ENCODE measurements at regions not wholly inside any gene's neighbourhood (a gene's known extent, or its start where the extent isn't known, plus 50 kb on each side); places are given as distances from the start of the nearest gene placed in this dataset.

GRCh38 chr7:117836-118614 lies 74.3 kb upstream of the FAM20C start:
- ChIA-PET POLR2A (no interaction called here), CTCF (no interaction called here)
- H3K4me3 Mint-ChIP-seq = no peak overlapping the region
- no peak overlapping the region for H3K27ac Mint-ChIP-seq
- peak; percentile 2 for DNase-seq
- H3K4me1 Mint-ChIP-seq (ENCODE audit: low read depth) = no peaks in the 10 kb centered on the region
- no peak for ATAC-seq
- H3K36me3 Mint-ChIP-seq (ENCODE audit: low read depth) = no peaks in the 10 kb centered on the region
- H3K27me3 Mint-ChIP-seq (ENCODE audit: low read depth) = peaks cover 10% of the 10 kb centered on the region
- peaks cover 9% of the 10 kb centered on the region for H3K9me3 Mint-ChIP-seq (ENCODE audit: insufficient read depth)

GRCh38 chr7:118615-119391 lies 73.6 kb upstream of the FAM20C start:
- ChIA-PET POLR2A (no interaction called here), CTCF (no interaction called here)
- ATAC-seq (no peak), DNase-seq (peak; percentile 8)
- H3K27ac Mint-ChIP-seq = no peak overlapping the region
- no peaks in the 10 kb centered on the region for H3K36me3 Mint-ChIP-seq (ENCODE audit: low read depth)
- no peak overlapping the region for H3K4me3 Mint-ChIP-seq
- peaks cover 1% of the 10 kb centered on the region for H3K9me3 Mint-ChIP-seq (ENCODE audit: insufficient read depth)
- H3K4me1 Mint-ChIP-seq (ENCODE audit: low read depth) = no peaks in the 10 kb centered on the region
- peaks cover 4% of the 10 kb centered on the region for H3K27me3 Mint-ChIP-seq (ENCODE audit: low read depth)

GRCh38 chr7:119392-120163 lies 72.8 kb upstream of the FAM20C start:
- peak; percentile 19 for DNase-seq
- H3K36me3 Mint-ChIP-seq (ENCODE audit: low read depth) = no peaks in the 10 kb centered on the region
- POLR2A ChIA-PET = no interaction called here
- peaks cover 3% of the 10 kb centered on the region for H3K27me3 Mint-ChIP-seq (ENCODE audit: low read depth)
- no peak overlapping the region for H3K4me3 Mint-ChIP-seq
- no peak overlapping the region for H3K27ac Mint-ChIP-seq
- H3K4me1 Mint-ChIP-seq (ENCODE audit: low read depth) = no peaks in the 10 kb centered on the region
- ATAC-seq = no peak
- CTCF ChIA-PET = no interaction called here
- no peaks in the 10 kb centered on the region for H3K9me3 Mint-ChIP-seq (ENCODE audit: insufficient read depth)

DNA sequence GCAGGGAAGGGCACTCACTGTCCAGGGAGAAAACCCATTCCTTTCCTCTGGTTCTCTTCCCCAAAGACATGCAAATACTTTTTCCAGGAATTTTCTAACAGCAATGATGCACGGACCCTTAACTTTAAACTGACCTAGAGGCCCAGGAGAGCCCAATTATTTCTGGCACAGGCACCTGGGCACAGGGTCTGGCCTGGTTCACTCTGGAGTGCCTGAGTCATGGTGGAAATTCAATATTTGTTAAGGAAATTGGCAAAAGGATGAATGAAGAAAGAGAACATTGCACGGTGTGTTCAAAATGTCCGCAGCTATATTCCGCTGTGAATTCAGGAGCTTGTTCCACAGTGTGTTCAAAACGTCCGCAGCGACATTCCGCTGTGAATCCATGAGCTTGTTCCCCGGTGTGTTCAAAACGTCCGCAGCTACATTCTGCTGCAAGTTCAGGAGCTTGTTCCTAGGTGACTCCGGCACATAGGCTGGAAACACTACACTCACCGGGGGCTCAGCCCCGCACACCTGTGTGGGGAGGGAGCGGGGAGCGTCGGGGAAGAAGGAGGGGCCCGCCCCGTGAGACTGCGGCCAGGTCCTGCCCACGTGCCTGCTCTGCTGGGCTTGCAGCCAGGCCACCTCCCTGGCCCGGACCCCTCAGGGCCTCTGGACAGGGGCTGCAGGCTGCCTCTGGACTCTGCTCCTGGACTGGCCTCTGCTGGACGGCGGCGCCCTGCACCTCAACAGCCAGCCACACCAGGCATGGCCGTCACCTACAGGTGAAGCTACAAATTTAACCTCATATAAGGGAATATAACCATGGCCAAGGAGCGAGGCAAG lies 72.0 kb upstream of the FAM20C start:
- no peak overlapping the region for H3K27ac Mint-ChIP-seq
- peaks cover under 1% of the 10 kb centered on the region for H3K27me3 Mint-ChIP-seq (ENCODE audit: low read depth)
- no peak for DNase-seq
- no peaks in the 10 kb centered on the region for H3K9me3 Mint-ChIP-seq (ENCODE audit: insufficient read depth)
- ATAC-seq = no peak
- ChIA-PET POLR2A (no interaction called here), CTCF (no interaction called here)
- no peak overlapping the region for H3K4me3 Mint-ChIP-seq
- H3K4me1 Mint-ChIP-seq (ENCODE audit: low read depth) = no peaks in the 10 kb centered on the region
- no peaks in the 10 kb centered on the region for H3K36me3 Mint-ChIP-seq (ENCODE audit: low read depth)

DNA sequence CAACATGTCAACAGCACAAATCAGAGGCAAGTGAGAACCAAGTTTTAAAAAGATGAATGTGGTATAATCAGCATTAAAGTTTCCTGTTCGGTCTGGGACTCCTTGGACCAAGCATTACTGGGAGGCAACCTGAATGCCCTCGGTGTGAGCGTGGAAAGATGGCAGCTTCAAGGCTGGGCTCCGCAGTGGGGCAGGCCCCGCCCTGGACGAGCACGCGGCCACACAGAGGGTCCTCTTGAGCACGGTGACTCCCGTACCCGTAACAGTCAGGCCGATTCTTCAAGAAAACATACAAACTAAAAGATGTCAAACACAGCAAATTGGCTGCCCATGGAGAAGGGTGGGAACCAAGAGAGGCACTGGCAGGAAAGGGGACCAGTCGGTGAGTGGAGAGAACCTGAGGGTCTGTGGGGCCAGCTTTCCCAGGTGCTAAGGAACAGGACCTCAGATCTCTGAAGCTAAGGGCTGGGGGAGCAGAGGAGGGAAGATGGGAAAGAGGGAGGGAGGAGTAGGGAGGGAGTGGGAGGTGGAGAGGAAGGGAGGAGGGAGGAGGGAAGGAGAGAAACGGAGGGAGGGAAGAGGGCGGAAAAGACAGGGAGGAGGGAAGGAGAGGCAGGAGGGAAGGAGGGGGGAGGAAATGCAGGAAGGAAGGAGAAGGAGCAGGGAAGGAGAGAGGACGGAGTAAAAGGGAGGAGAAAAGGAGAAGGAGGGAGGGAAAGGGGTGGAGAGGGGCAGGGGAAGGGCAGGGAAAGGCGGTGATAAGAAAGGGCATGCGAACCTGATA lies 71.2 kb upstream of the FAM20C start:
- POLR2A ChIA-PET = no interaction called here
- Mint-ChIP-seq H3K4me1 (ENCODE audit: low read depth) (no peaks in the 10 kb centered on the region), H3K36me3 (ENCODE audit: low read depth) (no peaks in the 10 kb centered on the region), H3K9me3 (ENCODE audit: insufficient read depth) (no peaks in the 10 kb centered on the region), H3K27ac (no peak overlapping the region), H3K4me3 (no peak overlapping the region), H3K27me3 (ENCODE audit: low read depth) (no peaks in the 10 kb centered on the region)
- ATAC-seq (no peak), DNase-seq (peak; percentile 4)
- CTCF ChIA-PET = no interaction called here

DNA sequence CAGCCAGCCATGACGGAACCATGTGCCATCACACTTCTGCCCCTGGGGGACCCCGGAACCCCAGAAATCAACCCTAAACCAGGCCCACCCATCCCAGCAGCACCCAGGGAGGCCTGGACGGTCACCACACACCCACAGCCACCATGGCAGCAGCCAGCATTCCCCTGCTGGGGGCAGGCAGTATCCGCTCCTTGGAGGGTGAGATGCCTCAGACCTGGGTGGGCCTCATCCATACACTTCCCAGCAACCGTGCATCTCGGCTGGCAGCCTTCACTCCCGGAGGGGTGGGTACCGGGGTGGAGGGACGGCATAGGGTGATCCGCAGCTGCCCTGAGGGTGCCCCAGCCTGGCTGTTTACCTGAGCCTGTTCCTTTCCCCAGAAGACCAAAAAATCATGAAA lies 69.1 kb upstream of the FAM20C start:
- no peak for ATAC-seq
- peak; percentile 5 for DNase-seq
- Mint-ChIP-seq H3K27ac (no peak overlapping the region), H3K36me3 (ENCODE audit: low read depth) (no peaks in the 10 kb centered on the region), H3K27me3 (ENCODE audit: low read depth) (no peaks in the 10 kb centered on the region), H3K9me3 (ENCODE audit: insufficient read depth) (no peaks in the 10 kb centered on the region), H3K4me3 (no peak overlapping the region), H3K4me1 (ENCODE audit: low read depth) (no peaks in the 10 kb centered on the region)
- ChIA-PET POLR2A (no interaction called here), CTCF (no interaction called here)

DNA sequence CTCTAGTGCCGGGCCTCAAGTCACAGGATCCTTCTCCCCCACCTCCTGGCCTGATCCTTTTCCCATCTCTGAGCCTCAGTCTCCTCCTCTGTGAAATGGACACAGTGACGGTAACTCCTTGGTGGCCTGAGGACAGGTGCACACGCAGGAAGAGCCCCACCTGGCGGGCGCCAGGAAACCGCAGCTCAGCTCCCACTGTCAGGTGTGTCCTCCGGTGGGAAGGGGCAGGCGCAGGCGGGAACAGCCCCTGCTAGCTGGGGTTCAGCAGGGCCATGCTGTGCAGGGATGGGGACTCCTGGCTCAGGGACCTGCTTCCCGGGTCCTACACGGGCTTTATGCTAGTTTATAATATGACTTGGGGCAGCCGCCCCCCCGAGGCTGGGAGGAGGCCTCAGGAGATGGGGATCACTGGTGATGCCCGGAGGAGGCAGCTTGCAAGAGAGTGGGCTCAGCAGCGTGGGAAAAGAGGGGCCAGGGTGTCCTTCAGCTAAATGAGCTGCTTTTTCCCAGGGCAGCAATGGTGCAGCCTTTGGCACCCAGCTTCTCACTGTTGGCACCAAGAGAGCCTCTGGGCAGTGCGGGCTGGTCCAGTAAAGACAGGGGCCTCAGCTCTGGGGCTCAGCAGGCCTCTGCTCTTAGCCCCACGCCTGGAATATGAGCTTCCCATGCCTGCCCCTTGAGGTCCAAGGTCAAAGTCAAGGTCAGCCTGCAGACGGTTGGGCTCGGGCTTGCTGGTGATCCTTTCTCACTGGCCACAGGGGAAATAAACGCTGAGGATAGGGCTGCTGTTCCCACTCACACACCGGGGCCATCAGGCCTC lies 68.0 kb upstream of the FAM20C start:
- H3K36me3 Mint-ChIP-seq (ENCODE audit: low read depth) = no peaks in the 10 kb centered on the region
- no peak overlapping the region for H3K27ac Mint-ChIP-seq
- no peaks in the 10 kb centered on the region for H3K9me3 Mint-ChIP-seq (ENCODE audit: insufficient read depth)
- ChIA-PET CTCF (no interaction called here), POLR2A (no interaction called here)
- DNase-seq (peak; percentile 13), ATAC-seq (no peak)
- no peaks in the 10 kb centered on the region for H3K27me3 Mint-ChIP-seq (ENCODE audit: low read depth)
- no peak overlapping the region for H3K4me3 Mint-ChIP-seq
- H3K4me1 Mint-ChIP-seq (ENCODE audit: low read depth) = no peaks in the 10 kb centered on the region

DNA sequence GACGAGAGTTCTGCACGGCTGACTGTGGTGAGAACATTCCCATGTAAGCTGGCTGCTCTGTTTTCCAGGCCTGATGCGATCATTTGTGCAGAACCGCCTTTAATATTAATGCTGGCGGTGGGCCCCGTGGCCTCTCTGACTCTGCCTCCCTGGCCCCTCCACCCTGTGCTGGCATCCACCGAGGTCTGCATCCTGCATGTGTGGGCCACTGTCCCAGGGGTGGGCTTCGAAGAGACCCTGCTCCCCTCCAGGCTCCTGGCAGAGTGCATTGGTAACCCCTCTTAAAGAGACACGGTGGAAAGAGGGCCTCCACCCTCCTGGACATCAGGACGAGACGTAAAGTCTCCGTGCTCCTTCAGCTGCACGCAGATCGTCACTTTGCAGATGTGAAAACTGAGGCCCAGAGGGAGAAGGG lies 67.3 kb upstream of the FAM20C start:
- DNase-seq (no peak), ATAC-seq (no peak)
- CTCF ChIA-PET = no interaction called here
- H3K9me3 Mint-ChIP-seq (ENCODE audit: insufficient read depth) = no peaks in the 10 kb centered on the region
- no peak overlapping the region for H3K27ac Mint-ChIP-seq
- no peak overlapping the region for H3K4me3 Mint-ChIP-seq
- no peaks in the 10 kb centered on the region for H3K36me3 Mint-ChIP-seq (ENCODE audit: low read depth)
- POLR2A ChIA-PET = no interaction called here
- H3K27me3 Mint-ChIP-seq (ENCODE audit: low read depth) = no peaks in the 10 kb centered on the region
- H3K4me1 Mint-ChIP-seq (ENCODE audit: low read depth) = no peaks in the 10 kb centered on the region

DNA sequence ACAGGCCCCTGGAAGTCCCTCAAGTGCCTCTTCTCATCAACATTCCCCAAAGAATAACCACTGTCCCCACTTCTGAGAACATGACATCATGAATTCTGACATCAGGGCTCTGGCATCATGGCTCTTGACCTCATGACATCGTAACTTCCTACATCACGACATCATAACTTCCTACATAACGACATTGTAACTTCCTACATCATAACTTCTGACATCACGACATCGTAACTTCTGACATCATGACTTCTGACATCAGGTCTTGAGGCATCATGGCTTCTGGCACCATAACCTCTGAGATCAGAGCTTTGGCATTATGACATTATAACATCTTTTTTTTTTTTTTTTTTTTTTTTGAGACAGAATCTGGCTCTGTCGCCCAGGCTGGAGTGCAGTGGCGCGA lies 66.7 kb upstream of the FAM20C start:
- ChIA-PET POLR2A (no interaction called here), CTCF (no interaction called here)
- no peak for DNase-seq
- H3K36me3 Mint-ChIP-seq (ENCODE audit: low read depth) = no peaks in the 10 kb centered on the region
- no peak for ATAC-seq
- no peaks in the 10 kb centered on the region for H3K27me3 Mint-ChIP-seq (ENCODE audit: low read depth)
- no peak overlapping the region for H3K4me3 Mint-ChIP-seq
- H3K9me3 Mint-ChIP-seq (ENCODE audit: insufficient read depth) = no peaks in the 10 kb centered on the region
- no peak overlapping the region for H3K27ac Mint-ChIP-seq
- H3K4me1 Mint-ChIP-seq (ENCODE audit: low read depth) = no peaks in the 10 kb centered on the region

GRCh38 chr7:126368-126767 lies 66.0 kb upstream of the FAM20C start:
- DNase-seq (no peak), ATAC-seq (no peak)
- no peaks in the 10 kb centered on the region for H3K9me3 Mint-ChIP-seq (ENCODE audit: insufficient read depth)
- H3K27ac Mint-ChIP-seq = no peak overlapping the region
- H3K4me3 Mint-ChIP-seq = no peak overlapping the region
- no peaks in the 10 kb centered on the region for H3K27me3 Mint-ChIP-seq (ENCODE audit: low read depth)
- no peaks in the 10 kb centered on the region for H3K4me1 Mint-ChIP-seq (ENCODE audit: low read depth)
- ChIA-PET POLR2A (no interaction called here), CTCF (no interaction called here)
- H3K36me3 Mint-ChIP-seq (ENCODE audit: low read depth) = no peaks in the 10 kb centered on the region

Data from activated CD8-positive, alpha-beta T cell treated with anti-CD3 and anti-CD28 coated beads, Interleukin-2, amount 10 ng/mL, durations not matched to agents 7 days and 5 days (primary cell).